ENCODE measurements at regions not wholly inside any gene's neighbourhood (a gene's known extent, or its start where the extent isn't known, plus 50 kb on each side); places are given as distances from the start of the nearest gene placed in this dataset.
"Not testable (repeated sequence)": the region's sequence is repeated elsewhere in the genome, so short reads cannot be mapped to it uniquely, and the experiment has no call there.

GRCh38 chr17:68762911-68763310 lies 161.7 kb upstream of the FAM20A start:
- H3K4me3 ChIP-seq (ENCODE audit: insufficient read depth, low read depth, low read length): no peak overlapping the region
- 89 to 93% methylated on average over 2 of the region's 2 CpGs for WGBS, 2 experiments
- H3K27ac ChIP-seq (ENCODE audit: insufficient read depth, low read depth, low read length, poor library complexity, severe bottlenecking): no peak overlapping the region
- H3K27me3 ChIP-seq (ENCODE audit: control insufficient read depth, insufficient read depth, low read length, poor library complexity, severe bottlenecking): no peaks in the 10 kb centered on the region
- H3K9me3 ChIP-seq (ENCODE audit: control insufficient read depth, low read length): no peaks in the 10 kb centered on the region
- H3K4me1 ChIP-seq (ENCODE audit: control insufficient read depth, insufficient read depth, low read length): no peaks in the 10 kb centered on the region
- no peaks in the 10 kb centered on the region for H3K36me3 ChIP-seq (ENCODE audit: control insufficient read depth, insufficient read depth, low read length)

- H3K9me3 ChIP-seq (ENCODE audit: control insufficient read depth, low read length): no peaks in the 10 kb centered on the region
- H3K27ac ChIP-seq (ENCODE audit: insufficient read depth, low read depth, low read length, poor library complexity, severe bottlenecking): no peak overlapping the region
- no peaks in the 10 kb centered on the region for H3K36me3 ChIP-seq (ENCODE audit: control insufficient read depth, insufficient read depth, low read length)
- H3K4me3 ChIP-seq (ENCODE audit: insufficient read depth, low read depth, low read length): no peak overlapping the region
- no peaks in the 10 kb centered on the region for H3K4me1 ChIP-seq (ENCODE audit: control insufficient read depth, insufficient read depth, low read length)
- 49 to 52% methylated on average over 4 of the region's 4 CpGs for WGBS, 2 experiments
- no peaks in the 10 kb centered on the region for H3K27me3 ChIP-seq (ENCODE audit: control insufficient read depth, insufficient read depth, low read length, poor library complexity, severe bottlenecking)
These were observed 158.9 kb upstream of the FAM20A start for GRCh38 chr17:68760141-68760475.

- H3K27me3 ChIP-seq (ENCODE audit: control insufficient read depth, insufficient read depth, low read length, poor library complexity, severe bottlenecking): no peaks in the 10 kb centered on the region
- peak overlapping the region; percentile 23 for H3K4me3 ChIP-seq (ENCODE audit: insufficient read depth, low read depth, low read length)
- H3K36me3 ChIP-seq (ENCODE audit: control insufficient read depth, insufficient read depth, low read length): no peaks in the 10 kb centered on the region
- H3K9me3 ChIP-seq (ENCODE audit: control insufficient read depth, low read length): no peaks in the 10 kb centered on the region
- no peaks in the 10 kb centered on the region for H3K4me1 ChIP-seq (ENCODE audit: control insufficient read depth, insufficient read depth, low read length)
- 20 to 21% methylated on average over 12 of the region's 12 CpGs for WGBS, 2 experiments
- peak overlapping the region; percentile 63 for H3K27ac ChIP-seq (ENCODE audit: insufficient read depth, low read depth, low read length, poor library complexity, severe bottlenecking)
These were observed 158.4 kb upstream of the FAM20A start for GRCh38 chr17:68759343-68760140.

GRCh38 chr17:68759002-68759342 lies 157.8 kb upstream of the FAM20A start:
- H3K4me3 ChIP-seq (ENCODE audit: insufficient read depth, low read depth, low read length): no peak overlapping the region
- H3K27ac ChIP-seq (ENCODE audit: insufficient read depth, low read depth, low read length, poor library complexity, severe bottlenecking): no peak overlapping the region

GRCh38 chr17:68757866-68758757 lies 156.9 kb upstream of the FAM20A start:
- H3K4me3 ChIP-seq (ENCODE audit: insufficient read depth, low read depth, low read length); H3K4me1 ChIP-seq (ENCODE audit: control insufficient read depth, insufficient read depth, low read length); H3K27ac ChIP-seq (ENCODE audit: insufficient read depth, low read depth, low read length, poor library complexity, severe bottlenecking); H3K27me3 ChIP-seq (ENCODE audit: control insufficient read depth, insufficient read depth, low read length, poor library complexity, severe bottlenecking); H3K9me3 ChIP-seq (ENCODE audit: control insufficient read depth, low read length); H3K36me3 ChIP-seq (ENCODE audit: control insufficient read depth, insufficient read depth, low read length): not testable (repeated sequence)
- 93% methylated on average over 2 of the region's 2 CpGs for WGBS, 2 experiments

More at GRCh38 chr17:68759002-68759342, 157.8 kb upstream of the FAM20A start:
- 87 to 92% methylated on average over 5 to 6 of the region's 6 CpGs for WGBS, 2 experiments
- Histone ChIP-seq H3K4me1 (ENCODE audit: control insufficient read depth, insufficient read depth, low read length) (no peaks in the 10 kb centered on the region), H3K27me3 (ENCODE audit: control insufficient read depth, insufficient read depth, low read length, poor library complexity, severe bottlenecking) (no peaks in the 10 kb centered on the region), H3K9me3 (ENCODE audit: control insufficient read depth, low read length) (no peaks in the 10 kb centered on the region), H3K36me3 (ENCODE audit: control insufficient read depth, insufficient read depth, low read length) (no peaks in the 10 kb centered on the region)

- no peaks in the 10 kb centered on the region for H3K9me3 ChIP-seq (ENCODE audit: control insufficient read depth, low read length)
- no peaks in the 10 kb centered on the region for H3K27me3 ChIP-seq (ENCODE audit: control insufficient read depth, insufficient read depth, low read length, poor library complexity, severe bottlenecking)
- H3K4me3 ChIP-seq (ENCODE audit: insufficient read depth, low read depth, low read length): no peak overlapping the region
- WGBS, 2 experiments: 86 to 89% methylated on average over 8 to 9 of the region's 9 CpGs
- H3K27ac ChIP-seq (ENCODE audit: insufficient read depth, low read depth, low read length, poor library complexity, severe bottlenecking): no peak overlapping the region
- no peaks in the 10 kb centered on the region for H3K4me1 ChIP-seq (ENCODE audit: control insufficient read depth, insufficient read depth, low read length)
- H3K36me3 ChIP-seq (ENCODE audit: control insufficient read depth, insufficient read depth, low read length): no peaks in the 10 kb centered on the region
These were observed 153.0 kb upstream of the FAM20A start for GRCh38 chr17:68753985-68754769.

- WGBS, 2 experiments: 87 to 92% methylated on average over 6 of the region's 6 CpGs
These were observed 149.0 kb upstream of the FAM20A start for GRCh38 chr17:68750208-68750562.

GRCh38 chr17:68749349-68750207 lies 148.4 kb upstream of the FAM20A start:
- H3K4me1 ChIP-seq (ENCODE audit: control insufficient read depth, insufficient read depth, low read length): no peaks in the 10 kb centered on the region

More at GRCh38 chr17:68750208-68750562, 149.0 kb upstream of the FAM20A start:
- Histone ChIP-seq H3K4me1 (ENCODE audit: control insufficient read depth, insufficient read depth, low read length) (no peaks in the 10 kb centered on the region), H3K27me3 (ENCODE audit: control insufficient read depth, insufficient read depth, low read length, poor library complexity, severe bottlenecking) (no peaks in the 10 kb centered on the region), H3K36me3 (ENCODE audit: control insufficient read depth, insufficient read depth, low read length) (no peaks in the 10 kb centered on the region), H3K9me3 (ENCODE audit: control insufficient read depth, low read length) (no peaks in the 10 kb centered on the region), H3K27ac (ENCODE audit: insufficient read depth, low read depth, low read length, poor library complexity, severe bottlenecking) (no peak overlapping the region), H3K4me3 (ENCODE audit: insufficient read depth, low read depth, low read length) (no peak overlapping the region)

GRCh38 chr17:68748381-68748780 lies 147.2 kb upstream of the FAM20A start:
- Histone ChIP-seq H3K4me3 (ENCODE audit: insufficient read depth, low read depth, low read length) (no peak overlapping the region), H3K36me3 (ENCODE audit: control insufficient read depth, insufficient read depth, low read length) (no peaks in the 10 kb centered on the region), H3K27me3 (ENCODE audit: control insufficient read depth, insufficient read depth, low read length, poor library complexity, severe bottlenecking) (no peaks in the 10 kb centered on the region), H3K9me3 (ENCODE audit: control insufficient read depth, low read length) (no peaks in the 10 kb centered on the region), H3K27ac (ENCODE audit: insufficient read depth, low read depth, low read length, poor library complexity, severe bottlenecking) (no peak overlapping the region), H3K4me1 (ENCODE audit: control insufficient read depth, insufficient read depth, low read length) (no peaks in the 10 kb centered on the region)
- 94 to 98% methylated on average over 2 of the region's 2 CpGs for WGBS, 2 experiments

More at GRCh38 chr17:68749349-68750207, 148.4 kb upstream of the FAM20A start:
- Histone ChIP-seq H3K27ac (ENCODE audit: insufficient read depth, low read depth, low read length, poor library complexity, severe bottlenecking) (no peak overlapping the region), H3K27me3 (ENCODE audit: control insufficient read depth, insufficient read depth, low read length, poor library complexity, severe bottlenecking) (no peaks in the 10 kb centered on the region), H3K4me3 (ENCODE audit: insufficient read depth, low read depth, low read length) (no peak overlapping the region), H3K36me3 (ENCODE audit: control insufficient read depth, insufficient read depth, low read length) (no peaks in the 10 kb centered on the region), H3K9me3 (ENCODE audit: control insufficient read depth, low read length) (no peaks in the 10 kb centered on the region)
- WGBS, 2 experiments: 51 to 54% methylated on average over 12 of the region's 12 CpGs
